HEK293 (cell line): ENCODE measurements at regions not wholly inside any gene's neighbourhood (a gene's known extent, or its start where the extent isn't known, plus 50 kb on each side); places are given as distances from the start of the nearest gene placed in this dataset.

Source experiments
- ZFP69B ChIP-seq: fragments of 450-650 bp; formaldehyde crosslinking; IDR thresholded peaks from 2 replicates; pipeline ENCODE4 v1.5.1; 2016; ENCODE audit warnings: missing biosample characterization, missing genetic modification characterization
- ZNF121 ChIP-seq: fragments of 450-650 bp; formaldehyde crosslinking; IDR thresholded peaks from 2 replicates; pipeline ENCODE4 v1.5.1; 2016; ENCODE audit warnings: missing biosample characterization, missing genetic modification characterization
- ZNF24 ChIP-seq: fragments of 450-650 bp; formaldehyde crosslinking; IDR thresholded peaks from 2 replicates; pipeline ENCODE4 v1.5.1; 2016; ENCODE audit warnings: missing biosample characterization, missing genetic modification characterization
- ZNF561 ChIP-seq: fragments of 450-650 bp; IDR thresholded peaks from 2 replicates; pipeline ENCODE4 v1.5.1; 2018; ENCODE audit warnings: missing biosample characterization, missing genetic modification characterization, borderline replicate concordance
- ZNF843 ChIP-seq: fragments of 450-650 bp; formaldehyde crosslinking; IDR thresholded peaks from 2 replicates; pipeline ENCODE4 v1.5.1; 2016; ENCODE audit warnings: missing biosample characterization, missing genetic modification characterization
- TF ChIP-seq, protein P1 (sequence below): fragments of 450-650 bp; formaldehyde crosslinking; IDR thresholded peaks from 2 replicates; pipeline ENCODE4 v1.5.1; 2016; ENCODE audit warnings: missing biosample characterization, missing genetic modification characterization, low read depth
- TF ChIP-seq, protein P2 (sequence below): fragments of 450-650 bp; formaldehyde crosslinking; IDR thresholded peaks from 2 replicates; pipeline ENCODE4 v1.5.1; 2016; ENCODE audit warnings: missing biosample characterization, missing genetic modification characterization

DNA sequence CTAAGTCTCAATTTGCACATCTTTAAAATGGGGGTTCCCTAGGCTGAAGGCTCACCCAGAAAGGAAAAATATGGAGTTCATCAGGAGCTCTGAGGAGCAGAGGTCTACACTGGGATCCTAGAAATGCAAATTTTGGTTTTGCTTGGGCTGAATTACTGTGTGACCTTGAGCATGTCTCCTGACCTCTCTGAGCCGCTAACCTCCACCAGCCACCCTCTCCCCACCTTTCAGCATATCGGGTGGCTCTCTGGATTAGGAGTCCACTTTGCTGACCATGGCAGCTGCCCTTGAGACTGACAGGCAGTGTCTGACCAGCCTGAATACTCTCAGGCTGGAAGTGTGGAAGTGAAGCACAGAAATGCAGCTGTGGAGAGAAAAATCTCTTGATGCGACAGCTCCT lies 165.9 kb upstream of the LRFN2 start:
- TF ChIP-seq, protein P1, sequence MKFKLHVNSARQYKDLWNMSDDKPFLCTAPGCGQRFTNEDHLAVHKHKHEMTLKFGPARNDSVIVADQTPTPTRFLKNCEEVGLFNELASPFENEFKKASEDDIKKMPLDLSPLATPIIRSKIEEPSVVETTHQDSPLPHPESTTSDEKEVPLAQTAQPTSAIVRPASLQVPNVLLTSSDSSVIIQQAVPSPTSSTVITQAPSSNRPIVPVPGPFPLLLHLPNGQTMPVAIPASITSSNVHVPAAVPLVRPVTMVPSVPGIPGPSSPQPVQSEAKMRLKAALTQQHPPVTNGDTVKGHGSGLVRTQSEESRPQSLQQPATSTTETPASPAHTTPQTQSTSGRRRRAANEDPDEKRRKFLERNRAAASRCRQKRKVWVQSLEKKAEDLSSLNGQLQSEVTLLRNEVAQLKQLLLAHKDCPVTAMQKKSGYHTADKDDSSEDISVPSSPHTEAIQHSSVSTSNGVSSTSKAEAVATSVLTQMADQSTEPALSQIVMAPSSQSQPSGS (tag by site-specific recombination): no peak
- TF ChIP-seq, protein P2, sequence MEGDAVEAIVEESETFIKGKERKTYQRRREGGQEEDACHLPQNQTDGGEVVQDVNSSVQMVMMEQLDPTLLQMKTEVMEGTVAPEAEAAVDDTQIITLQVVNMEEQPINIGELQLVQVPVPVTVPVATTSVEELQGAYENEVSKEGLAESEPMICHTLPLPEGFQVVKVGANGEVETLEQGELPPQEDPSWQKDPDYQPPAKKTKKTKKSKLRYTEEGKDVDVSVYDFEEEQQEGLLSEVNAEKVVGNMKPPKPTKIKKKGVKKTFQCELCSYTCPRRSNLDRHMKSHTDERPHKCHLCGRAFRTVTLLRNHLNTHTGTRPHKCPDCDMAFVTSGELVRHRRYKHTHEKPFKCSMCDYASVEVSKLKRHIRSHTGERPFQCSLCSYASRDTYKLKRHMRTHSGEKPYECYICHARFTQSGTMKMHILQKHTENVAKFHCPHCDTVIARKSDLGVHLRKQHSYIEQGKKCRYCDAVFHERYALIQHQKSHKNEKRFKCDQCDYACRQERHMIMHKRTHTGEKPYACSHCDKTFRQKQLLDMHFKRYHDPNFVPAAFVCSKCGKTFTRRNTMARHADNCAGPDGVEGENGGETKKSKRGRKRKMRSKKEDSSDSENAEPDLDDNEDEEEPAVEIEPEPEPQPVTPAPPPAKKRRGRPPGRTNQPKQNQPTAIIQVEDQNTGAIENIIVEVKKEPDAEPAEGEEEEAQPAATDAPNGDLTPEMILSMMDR: no peak
- no peak for TF ChIP-seq ZNF24 (tag by site-specific recombination)
- no peak for TF ChIP-seq ZFP69B (tag by site-specific recombination)
- TF ChIP-seq ZNF561 (tag by site-specific recombination): no peak
- TF ChIP-seq ZNF121 (tag by site-specific recombination): no peak
- no peak for TF ChIP-seq ZNF843 (tag by site-specific recombination)
